ENCODE measurements at regions not wholly inside any gene's neighbourhood (a gene's known extent, or its start where the extent isn't known, plus 50 kb on each side); places are given as distances from the start of the nearest gene placed in this dataset.

DNA sequence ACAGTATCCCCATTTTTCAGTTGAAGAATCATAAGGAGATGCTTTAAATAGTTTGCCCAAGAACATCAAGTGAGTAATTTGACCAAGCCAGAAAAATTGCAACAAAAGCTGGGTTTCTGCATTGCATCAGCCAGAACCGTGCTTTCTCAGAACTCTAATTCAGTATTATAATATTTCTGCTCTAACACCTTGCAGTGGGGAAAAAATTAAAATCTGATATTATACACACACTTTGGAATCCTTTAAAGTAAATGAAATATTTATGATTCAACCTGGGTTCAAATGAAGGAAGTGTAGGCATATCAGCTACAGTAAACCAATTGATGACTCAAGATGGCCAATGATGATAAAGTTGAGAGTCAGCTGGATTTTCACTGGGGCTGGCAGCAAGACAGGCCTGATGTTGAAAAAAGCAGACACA is 387.6 kb upstream of the ZFP42 start:
- DNase-seq, result no peak
- TF ChIP-seq, protein P1, sequence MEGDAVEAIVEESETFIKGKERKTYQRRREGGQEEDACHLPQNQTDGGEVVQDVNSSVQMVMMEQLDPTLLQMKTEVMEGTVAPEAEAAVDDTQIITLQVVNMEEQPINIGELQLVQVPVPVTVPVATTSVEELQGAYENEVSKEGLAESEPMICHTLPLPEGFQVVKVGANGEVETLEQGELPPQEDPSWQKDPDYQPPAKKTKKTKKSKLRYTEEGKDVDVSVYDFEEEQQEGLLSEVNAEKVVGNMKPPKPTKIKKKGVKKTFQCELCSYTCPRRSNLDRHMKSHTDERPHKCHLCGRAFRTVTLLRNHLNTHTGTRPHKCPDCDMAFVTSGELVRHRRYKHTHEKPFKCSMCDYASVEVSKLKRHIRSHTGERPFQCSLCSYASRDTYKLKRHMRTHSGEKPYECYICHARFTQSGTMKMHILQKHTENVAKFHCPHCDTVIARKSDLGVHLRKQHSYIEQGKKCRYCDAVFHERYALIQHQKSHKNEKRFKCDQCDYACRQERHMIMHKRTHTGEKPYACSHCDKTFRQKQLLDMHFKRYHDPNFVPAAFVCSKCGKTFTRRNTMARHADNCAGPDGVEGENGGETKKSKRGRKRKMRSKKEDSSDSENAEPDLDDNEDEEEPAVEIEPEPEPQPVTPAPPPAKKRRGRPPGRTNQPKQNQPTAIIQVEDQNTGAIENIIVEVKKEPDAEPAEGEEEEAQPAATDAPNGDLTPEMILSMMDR (IDR thresholded peaks at IDR 0.05), result no peak
- Histone ChIP-seq H3K9me3 (no peaks in the 10 kb centered on the region), H3K27me3 (ENCODE audit: insufficient read depth in 3 of 3, low read length in 2 of 3) (no peaks in the 10 kb centered on the region), H3K4me1 (no peaks in the 10 kb centered on the region), H3K36me3 (ENCODE audit: insufficient read depth in 1 of 2, low read depth in 1 of 2) (no peaks in the 10 kb centered on the region), H3K27ac (no peak overlapping the region), H3K4me3 (no peak overlapping the region)
- intact Hi-C loops (cut with DNase I), result no loop called here
- 50 to 84% (median 56%) methylated on average over 1 of the region's 1 CpG for WGBS, 3 donors
- ATAC-seq, result no peak

DNA sequence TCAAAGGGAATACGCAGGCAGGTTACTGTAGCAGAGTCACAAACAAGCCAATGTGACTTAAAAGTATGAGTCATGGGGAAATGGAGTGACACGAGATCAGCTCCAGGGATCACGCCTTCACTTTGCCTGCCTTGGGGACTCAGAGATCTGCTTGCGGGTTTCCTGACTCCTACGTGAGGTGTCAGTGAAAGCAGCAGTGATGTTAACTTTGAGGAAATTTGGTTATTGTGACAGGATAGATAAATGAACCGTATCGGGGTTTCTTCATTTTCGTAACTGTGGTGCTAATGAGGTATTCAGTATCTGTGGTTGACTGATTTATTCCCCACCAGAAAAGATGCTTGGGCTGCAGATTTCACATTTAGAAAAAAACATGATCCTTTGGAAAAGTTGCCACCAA is 383.3 kb upstream of the ZFP42 start:
- no peaks in the 10 kb centered on the region for H3K36me3 ChIP-seq (ENCODE audit: insufficient read depth in 1 of 2, low read depth in 1 of 2)
- no peaks in the 10 kb centered on the region for H3K4me1 ChIP-seq
- WGBS, 3 donors, result 53 to 70% (median 60%) methylated on average over 8 of the region's 8 CpGs
- TF ChIP-seq, protein P1 (IDR thresholded peaks at IDR 0.05), result no peak
- intact Hi-C loops (cut with DNase I), result no loop called here
- no peaks in the 10 kb centered on the region for H3K27me3 ChIP-seq (ENCODE audit: insufficient read depth in 3 of 3, low read length in 2 of 3)
- H3K27ac ChIP-seq, result no peak overlapping the region
- H3K4me3 ChIP-seq, result no peak overlapping the region
- no peaks in the 10 kb centered on the region for H3K9me3 ChIP-seq
- DNase-seq (no peak), ATAC-seq (no peak)

DNA sequence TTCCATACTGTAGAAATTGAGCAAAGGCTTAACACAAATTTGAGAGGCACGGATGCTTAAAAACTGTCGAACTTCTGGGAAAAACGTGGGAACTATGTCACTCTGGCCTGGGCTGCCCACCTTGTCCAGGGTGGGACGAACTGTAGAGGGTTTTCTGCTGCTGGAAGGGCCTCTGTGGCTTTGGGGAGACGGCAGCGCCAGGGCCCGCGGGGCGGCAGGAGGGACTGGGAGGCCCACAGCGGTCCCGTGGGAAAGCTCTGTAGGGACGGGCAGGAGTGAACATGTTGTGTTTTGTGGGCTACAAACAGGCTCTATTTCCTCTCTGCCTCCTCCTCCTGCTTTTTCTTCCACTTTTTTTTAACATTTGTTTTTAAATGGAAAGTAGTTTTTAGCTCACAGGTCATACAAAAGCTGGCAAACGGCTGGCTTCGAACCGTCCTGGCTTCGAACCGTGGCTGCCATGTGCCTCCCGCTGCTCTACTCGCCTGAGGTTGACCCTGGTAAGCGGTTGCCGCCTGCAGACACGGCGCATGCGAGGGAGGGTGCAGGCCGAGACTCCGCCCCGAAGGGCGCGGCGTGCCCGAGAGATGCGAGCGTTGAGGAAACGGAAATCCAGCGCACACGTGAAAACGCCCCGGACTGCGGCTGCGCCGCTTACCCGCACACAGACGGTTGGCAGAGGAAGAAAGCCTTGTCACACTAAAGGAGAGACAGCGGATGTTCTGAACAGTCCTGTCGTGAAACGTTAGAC is 382.3 kb upstream of the ZFP42 start:
- TF ChIP-seq, protein P1 (IDR thresholded peaks at IDR 0.05), result no peak
- H3K4me3 ChIP-seq, result no peak overlapping the region
- DNase-seq (no peak), ATAC-seq (no peak)
- H3K36me3 ChIP-seq (ENCODE audit: insufficient read depth in 1 of 2, low read depth in 1 of 2), result no peaks in the 10 kb centered on the region
- H3K27ac ChIP-seq, result no peak overlapping the region
- WGBS, 3 donors, result 92 to 95% (median 93%) methylated on average over 45 to 46 of the region's 46 CpGs
- H3K4me1 ChIP-seq, result no peaks in the 10 kb centered on the region
- H3K9me3 ChIP-seq, result no peaks in the 10 kb centered on the region
- no peaks in the 10 kb centered on the region for H3K27me3 ChIP-seq (ENCODE audit: insufficient read depth in 3 of 3, low read length in 2 of 3)
- intact Hi-C loops (cut with DNase I), result no loop called here

DNA sequence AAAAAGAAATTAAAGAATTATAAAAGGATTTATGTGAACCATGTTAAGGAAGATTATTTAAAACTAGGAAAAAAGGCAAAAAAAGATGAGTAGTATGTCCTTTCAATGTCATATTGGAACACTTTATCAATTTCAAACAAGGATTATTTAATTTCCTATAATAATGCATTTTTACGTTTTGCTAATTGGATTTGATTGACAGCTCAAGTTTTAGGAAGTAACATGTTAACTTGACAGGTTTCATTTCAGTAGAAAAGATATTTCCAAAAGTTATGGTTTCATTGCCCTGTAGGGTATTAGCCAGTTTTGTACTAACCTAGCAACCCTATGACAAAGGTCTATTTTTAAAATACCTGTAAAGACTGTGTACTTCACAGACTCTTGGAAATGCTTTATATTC is 379.6 kb upstream of the ZFP42 start:
- 65 to 78% (median 69%) methylated on average over 1 of the region's 1 CpG for WGBS, 3 donors
- H3K36me3 ChIP-seq (ENCODE audit: insufficient read depth in 1 of 2, low read depth in 1 of 2), result no peaks in the 10 kb centered on the region
- H3K27me3 ChIP-seq (ENCODE audit: insufficient read depth in 3 of 3, low read length in 2 of 3), result no peaks in the 10 kb centered on the region
- ATAC-seq, result no peak
- H3K4me3 ChIP-seq, result no peak overlapping the region
- no peak overlapping the region for H3K27ac ChIP-seq
- DNase-seq, result no peak
- intact Hi-C loops (cut with DNase I), result loop anchor here in 1 of 2 donors (5.0 kb wide), 1 partner anchor 751 kb away; no protein-coding TSS in a partner anchor
- TF ChIP-seq, protein P1 (IDR thresholded peaks at IDR 0.05), result no peak
- H3K9me3 ChIP-seq, result no peaks in the 10 kb centered on the region
- no peaks in the 10 kb centered on the region for H3K4me1 ChIP-seq

DNA sequence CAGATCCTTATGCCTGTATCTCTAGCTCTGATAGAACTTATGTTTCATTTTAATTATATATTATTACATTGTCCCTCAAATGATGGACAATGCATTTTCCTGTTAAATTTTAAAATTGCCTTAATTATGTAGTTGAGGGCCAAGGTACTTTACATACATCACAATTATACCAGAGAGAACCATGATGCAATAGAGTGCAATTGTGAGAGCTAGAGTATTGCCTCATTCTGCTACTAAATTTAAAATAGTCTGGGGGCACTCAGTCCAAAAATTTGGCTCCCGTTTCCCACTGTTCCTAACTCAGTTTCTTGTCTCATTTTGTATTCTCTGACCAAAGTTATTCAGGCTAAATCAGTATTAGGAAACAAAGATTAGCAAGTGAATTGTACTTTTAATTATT is 378.5 kb upstream of the ZFP42 start:
- TF ChIP-seq, protein P1 (IDR thresholded peaks at IDR 0.05), result no peak
- Histone ChIP-seq H3K9me3 (no peaks in the 10 kb centered on the region), H3K4me1 (no peaks in the 10 kb centered on the region), H3K4me3 (no peak overlapping the region), H3K36me3 (ENCODE audit: insufficient read depth in 1 of 2, low read depth in 1 of 2) (no peaks in the 10 kb centered on the region), H3K27me3 (ENCODE audit: insufficient read depth in 3 of 3, low read length in 2 of 3) (no peaks in the 10 kb centered on the region), H3K27ac (no peak overlapping the region)
- intact Hi-C loops (cut with DNase I), result loop anchor here in 1 of 2 donors (5.0 kb wide), 1 partner anchor 750 kb away; no protein-coding TSS in a partner anchor
- ATAC-seq, result no peak
- no peak for DNase-seq
- WGBS, 3 donors, result 45 to 60% (median 48%) methylated on average over 1 of the region's 1 CpG

All from psoas muscle (tissue), 7 donors.